B cell (primary cell): ENCODE measurements at regions not wholly inside any gene's neighbourhood (a gene's known extent, or its start where the extent isn't known, plus 50 kb on each side); places are given as distances from the start of the nearest gene placed in this dataset.

ENCODE experiments used
- EZH2 ChIP-seq: IDR thresholded peaks from 2 replicates; pipeline ENCODE4 v1.6.1; 2012; ENCODE audit warnings: borderline replicate concordance, low read depth, mild to moderate bottlenecking, moderate library complexity, low read length; ENCODE audit not compliant: insufficient read depth, poor library complexity, severe bottlenecking
- TF ChIP-seq, protein P1 (sequence below): fragments of 200-600 bp; IDR thresholded peaks from one replicate; pipeline ENCODE4 v1.8.0; 2022; ENCODE audit warnings: antibody characterized with exemption, mild to moderate bottlenecking

DNA sequence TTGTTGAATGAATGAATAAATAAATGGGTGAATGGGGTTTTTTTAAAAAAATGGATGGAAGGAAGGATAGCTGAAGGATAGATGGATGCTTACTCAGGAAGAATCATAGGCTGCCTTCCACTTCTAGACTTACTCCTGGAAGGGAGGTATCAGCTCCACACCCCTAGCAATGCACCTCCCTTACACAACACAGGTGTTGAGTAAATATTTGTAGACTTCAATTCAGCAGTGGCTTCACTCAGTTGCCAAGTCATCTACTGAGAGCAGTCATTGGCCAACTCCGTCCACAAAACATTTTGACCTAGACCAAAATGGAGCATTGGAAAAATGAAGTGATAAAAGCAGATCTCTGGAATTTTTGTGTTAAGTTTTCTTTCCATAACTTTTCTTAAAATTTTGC, 65.5 kb upstream of the ST8SIA2 start:
- TF ChIP-seq, protein P1, sequence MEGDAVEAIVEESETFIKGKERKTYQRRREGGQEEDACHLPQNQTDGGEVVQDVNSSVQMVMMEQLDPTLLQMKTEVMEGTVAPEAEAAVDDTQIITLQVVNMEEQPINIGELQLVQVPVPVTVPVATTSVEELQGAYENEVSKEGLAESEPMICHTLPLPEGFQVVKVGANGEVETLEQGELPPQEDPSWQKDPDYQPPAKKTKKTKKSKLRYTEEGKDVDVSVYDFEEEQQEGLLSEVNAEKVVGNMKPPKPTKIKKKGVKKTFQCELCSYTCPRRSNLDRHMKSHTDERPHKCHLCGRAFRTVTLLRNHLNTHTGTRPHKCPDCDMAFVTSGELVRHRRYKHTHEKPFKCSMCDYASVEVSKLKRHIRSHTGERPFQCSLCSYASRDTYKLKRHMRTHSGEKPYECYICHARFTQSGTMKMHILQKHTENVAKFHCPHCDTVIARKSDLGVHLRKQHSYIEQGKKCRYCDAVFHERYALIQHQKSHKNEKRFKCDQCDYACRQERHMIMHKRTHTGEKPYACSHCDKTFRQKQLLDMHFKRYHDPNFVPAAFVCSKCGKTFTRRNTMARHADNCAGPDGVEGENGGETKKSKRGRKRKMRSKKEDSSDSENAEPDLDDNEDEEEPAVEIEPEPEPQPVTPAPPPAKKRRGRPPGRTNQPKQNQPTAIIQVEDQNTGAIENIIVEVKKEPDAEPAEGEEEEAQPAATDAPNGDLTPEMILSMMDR: no peak
- no peak for TF ChIP-seq EZH2
